ENCODE measurements at regions not wholly inside any gene's neighbourhood (a gene's known extent, or its start where the extent isn't known, plus 50 kb on each side); places are given as distances from the start of the nearest gene placed in this dataset.

DNA sequence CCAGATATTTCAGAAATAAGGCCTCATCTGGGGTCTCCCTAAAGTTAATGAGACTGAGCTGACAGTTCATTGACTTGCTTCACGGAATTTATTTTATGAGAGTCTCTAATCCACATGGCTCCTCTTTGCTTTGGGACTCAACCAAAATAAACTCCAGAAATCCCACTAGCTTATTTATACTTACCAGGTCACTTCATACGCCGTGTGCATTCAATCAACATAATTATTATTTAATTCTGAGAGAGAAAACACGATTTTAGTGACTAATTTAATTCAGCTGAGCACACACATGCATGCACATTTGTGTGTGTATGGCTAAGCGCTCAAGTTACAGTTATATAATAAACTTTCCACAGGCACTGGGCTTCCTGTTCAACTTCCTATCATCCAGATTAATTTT is 333.4 kb upstream of the CCDC196 start:
- DNase-seq = no peak

DNA sequence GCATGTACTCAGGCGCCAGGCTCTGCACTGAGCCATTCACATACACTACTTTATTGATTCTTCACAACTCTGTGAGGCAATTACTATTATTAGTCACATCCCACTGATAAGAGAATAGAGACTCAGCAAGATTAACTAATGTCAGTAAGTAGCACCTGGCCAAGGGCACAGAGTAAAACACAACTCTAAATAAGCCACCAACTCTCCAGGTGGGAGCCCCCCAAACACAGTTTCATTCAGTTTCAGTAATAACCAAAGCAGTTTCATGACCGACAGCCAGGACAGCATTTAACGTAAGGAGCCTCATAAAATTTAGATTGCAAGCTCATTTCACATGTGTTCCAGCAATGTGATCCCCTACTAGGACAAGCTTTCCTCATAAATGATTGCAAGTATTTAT is 323.1 kb upstream of the CCDC196 start:
- no peak for DNase-seq

DNA sequence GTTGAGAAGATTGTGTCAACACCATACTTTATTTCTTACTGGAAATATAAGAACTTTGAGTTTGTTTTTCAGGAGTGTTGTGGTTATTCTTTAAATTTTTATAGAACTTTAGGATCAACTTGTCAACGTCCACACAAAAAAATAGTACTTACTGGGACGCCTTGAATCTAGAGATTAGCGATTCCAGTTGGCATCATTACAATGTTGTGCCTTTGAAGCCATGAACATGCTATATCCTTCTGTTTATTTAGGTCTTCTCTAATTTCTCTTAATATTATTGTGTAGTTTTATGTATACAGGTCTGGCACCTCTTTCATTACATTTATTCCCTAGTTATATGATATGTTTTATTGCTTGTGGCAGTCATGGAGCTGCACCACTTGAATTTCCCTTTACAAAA is 320.8 kb upstream of the CCDC196 start:
- no peak for DNase-seq

GRCh38 chr14:66174453-66174891 is 311.7 kb upstream of the CCDC196 start:
- DNase-seq = no peak

- DNase-seq = no peak
Observed at GRCh38 chr14:66177935-66178334, 308.2 kb upstream of the CCDC196 start.

GRCh38 chr14:66196670-66197069 is 289.5 kb upstream of the CCDC196 start:
- DNase-seq = no peak

DNA sequence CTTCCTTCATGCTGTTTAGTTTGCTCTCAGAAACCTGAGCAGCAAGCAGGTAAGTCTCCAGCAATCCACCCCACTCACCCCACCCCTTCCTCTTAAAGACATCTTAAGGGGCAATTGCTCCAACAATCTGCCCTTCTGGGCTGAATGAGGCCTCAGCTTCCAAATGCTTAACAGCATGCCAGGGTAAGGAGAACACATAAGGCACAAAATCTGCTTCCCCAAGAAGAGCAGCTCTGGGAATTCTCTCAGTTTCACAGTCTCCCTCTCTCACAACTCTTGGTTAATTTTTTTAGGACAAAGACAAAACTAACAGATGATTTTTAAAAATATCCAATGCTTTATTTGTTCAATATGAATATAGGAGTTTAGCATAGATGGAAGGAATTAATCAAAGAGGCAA is 288.9 kb upstream of the CCDC196 start:
- no peak for DNase-seq

GRCh38 chr14:66206554-66206953 is 279.6 kb upstream of the CCDC196 start:
- no peak for DNase-seq

- no peak for DNase-seq
Observed at GRCh38 chr14:66216763-66217162, 269.4 kb upstream of the CCDC196 start.

- DNase-seq = no peak
Observed at GRCh38 chr14:66219886-66220285, 266.3 kb upstream of the CCDC196 start.

GRCh38 chr14:66224492-66225178 is 261.5 kb upstream of the CCDC196 start:
- DNase-seq = no peak

DNA sequence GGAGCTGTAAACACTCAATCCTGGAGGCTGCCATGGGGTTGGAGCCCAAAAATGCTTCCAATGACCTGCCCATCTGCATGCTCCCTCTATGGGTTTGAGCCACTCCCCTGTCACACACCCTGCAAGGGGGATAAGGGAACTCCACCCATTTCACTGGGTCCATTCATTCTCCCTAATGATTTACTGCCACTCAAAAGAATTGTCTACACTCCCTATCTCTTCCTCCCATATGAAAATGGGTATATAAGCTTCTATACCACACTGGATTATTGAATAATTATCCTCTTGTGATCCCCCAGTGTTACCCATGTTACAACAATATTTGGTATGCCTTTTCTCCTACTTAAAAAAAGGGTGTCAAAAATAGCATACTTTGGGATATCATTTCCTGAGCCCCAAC is 260.8 kb upstream of the CCDC196 start:
- no peak for DNase-seq

DNA sequence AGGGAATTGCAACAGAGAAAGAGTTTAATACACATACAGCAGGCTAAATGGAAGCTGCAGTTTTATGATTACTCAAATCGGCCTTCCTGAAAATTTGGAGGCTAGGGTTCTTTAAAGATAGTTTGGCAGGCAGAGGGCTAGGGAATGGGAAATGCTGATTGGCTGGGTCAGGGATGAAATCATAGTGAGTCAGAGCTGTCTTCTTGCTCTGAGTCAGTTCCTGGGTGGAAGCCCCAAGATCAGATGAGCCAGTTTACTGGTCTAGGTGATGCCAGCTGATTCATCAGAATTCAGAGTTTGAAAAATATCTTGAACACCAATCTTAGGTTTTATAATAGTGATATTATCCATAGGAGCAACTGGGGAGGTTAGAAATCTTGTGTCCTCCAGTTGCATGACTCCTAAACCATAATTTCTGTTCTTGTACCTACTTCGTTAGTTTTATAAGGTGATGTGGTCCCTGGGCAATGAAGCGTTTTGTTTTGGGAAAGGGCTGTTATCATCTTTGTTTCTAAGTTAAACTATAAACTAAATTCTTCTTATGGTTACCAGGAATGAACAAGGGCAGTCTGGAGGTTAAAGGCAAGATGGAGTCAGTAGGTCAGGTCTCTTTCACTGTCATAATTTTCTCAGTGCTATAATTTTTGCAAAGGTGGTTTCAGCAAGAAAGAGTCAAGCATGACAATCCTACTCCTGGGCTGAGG is 257.8 kb upstream of the CCDC196 start:
- DNase-seq = no peak

- no peak for DNase-seq
Observed at GRCh38 chr14:66231820-66232219, 254.4 kb upstream of the CCDC196 start.

GRCh38 chr14:66233591-66233990 is 252.6 kb upstream of the CCDC196 start:
- DNase-seq = no peak

- DNase-seq = no peak
Observed at GRCh38 chr14:66234411-66234810, 251.8 kb upstream of the CCDC196 start.

DNA sequence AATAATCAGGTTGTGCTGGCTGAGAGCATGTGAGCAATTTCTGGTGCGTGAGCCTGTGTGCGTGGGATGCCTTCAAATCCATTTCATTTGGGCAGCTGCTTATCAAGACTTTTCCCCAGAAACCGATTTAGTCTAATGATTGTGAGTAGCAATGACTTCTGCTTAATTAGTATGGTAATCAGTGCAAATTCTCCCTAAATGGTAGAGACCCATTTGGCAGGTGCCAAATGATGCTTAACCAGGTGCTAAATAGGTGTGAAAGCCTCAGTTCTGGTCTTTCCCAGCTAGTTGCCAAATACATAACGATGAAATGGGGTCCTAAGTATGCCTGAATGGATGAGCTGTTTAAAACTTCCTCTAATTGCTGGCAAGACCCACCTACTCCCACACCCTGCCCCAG is 248.4 kb upstream of the CCDC196 start:
- no peak for DNase-seq

DNA sequence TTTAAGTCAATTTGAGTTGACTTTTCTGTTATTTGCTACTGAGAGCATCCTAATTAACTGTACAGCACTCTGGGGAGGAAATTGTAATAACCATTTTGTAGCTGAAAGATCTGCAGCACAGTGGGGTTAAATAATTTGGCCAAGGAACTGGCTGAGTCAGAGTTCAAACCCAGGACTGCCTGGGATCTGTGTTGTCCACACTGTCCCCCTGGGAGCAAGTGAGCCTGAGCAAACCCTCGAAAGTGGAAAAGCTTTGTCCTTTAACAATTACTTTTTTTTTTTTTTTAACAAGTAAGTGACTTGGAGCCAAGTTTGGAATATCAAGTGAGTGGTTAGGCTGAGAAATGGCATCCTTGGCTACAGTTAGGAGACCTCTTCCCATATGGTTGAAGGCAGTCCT is 247.2 kb upstream of the CCDC196 start:
- no peak for DNase-seq

- no peak for DNase-seq
Observed at GRCh38 chr14:66239589-66239988, 246.6 kb upstream of the CCDC196 start.

DNA sequence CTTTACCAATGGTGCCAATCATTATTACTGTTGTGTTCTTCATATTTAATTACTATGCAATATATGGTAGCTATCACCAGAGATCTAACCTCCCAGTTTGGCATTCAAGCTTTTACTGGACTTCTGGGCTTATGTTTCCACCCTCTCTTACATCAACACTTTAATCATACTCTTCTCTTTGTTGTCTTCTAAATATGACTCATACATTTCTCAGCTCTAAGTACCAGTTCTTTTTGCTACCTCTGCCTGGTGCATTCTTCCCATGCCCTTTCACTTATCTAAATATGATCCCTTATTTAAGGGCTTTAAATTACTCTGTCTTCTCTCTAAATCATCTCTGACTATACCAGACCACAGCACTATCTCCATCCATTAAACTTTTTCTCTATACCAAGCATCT is 246.1 kb upstream of the CCDC196 start:
- no peak for DNase-seq

GRCh38 chr14:66242001-66242400 is 244.2 kb upstream of the CCDC196 start:
- peak in 41 of 58 donors; percentile 1 to 77 (median 23) for DNase-seq

GRCh38 chr14:66244834-66245233 is 241.3 kb upstream of the CCDC196 start:
- no peak for DNase-seq

GRCh38 chr14:66247662-66248193 is 238.4 kb upstream of the CCDC196 start:
- peak in 1 of 58 donors; percentile 2 for DNase-seq

Data from anterior cingulate cortex (tissue), 58 donors.